HPDE6-E6E7 (cell line): ENCODE measurements at regions not wholly inside any gene's neighbourhood (a gene's known extent, or its start where the extent isn't known, plus 50 kb on each side); places are given as distances from the start of the nearest gene placed in this dataset.
"Not testable (repeated sequence)": the region's sequence is repeated elsewhere in the genome, so short reads cannot be mapped to it uniquely, and the experiment has no call there.

ENCODE experiments used
- DNase-seq: peaks from one replicate; pipeline ENCODE4 v3.0.0; 2011; ENCODE audit warnings: missing footprints; ENCODE audit errors: extremely low spot score

DNA sequence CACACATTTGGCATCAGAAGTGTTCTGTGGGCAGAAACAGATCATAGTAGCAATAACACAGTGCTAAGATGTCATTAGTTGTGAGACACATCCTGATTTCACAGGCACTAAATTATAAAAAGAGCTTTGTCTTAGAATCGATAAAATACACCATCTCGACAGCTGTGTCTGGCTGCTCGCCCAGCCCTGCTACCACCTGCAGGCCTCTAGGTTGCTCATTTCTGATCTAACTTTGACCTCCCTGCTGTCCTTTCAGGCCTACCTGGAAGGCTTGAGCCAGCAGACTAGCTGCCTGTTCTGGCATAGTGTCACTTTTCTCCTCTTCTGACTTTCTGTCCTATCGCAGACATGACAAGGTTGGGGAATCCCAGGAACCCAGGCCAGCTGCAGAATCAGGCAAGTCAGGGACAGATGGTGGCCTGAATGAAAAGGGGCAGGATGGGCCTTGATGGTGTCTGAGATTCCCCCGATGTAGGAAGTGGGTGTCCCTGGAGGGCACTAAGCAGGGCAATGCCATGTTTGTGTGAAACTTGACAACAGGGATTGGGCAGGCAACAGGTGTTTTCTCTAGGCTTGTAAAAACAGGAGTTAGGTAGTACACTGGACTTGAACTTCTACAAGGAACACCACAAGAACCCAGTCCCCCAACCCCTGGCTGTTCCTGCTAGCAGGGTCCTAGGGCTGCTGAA lies 66.6 kb upstream of the RHOU start:
- DNase-seq, result no peak

- DNase-seq, result no peak
Measured at GRCh38 chr1:228669242-228669585, 66.1 kb upstream of the RHOU start.

DNA sequence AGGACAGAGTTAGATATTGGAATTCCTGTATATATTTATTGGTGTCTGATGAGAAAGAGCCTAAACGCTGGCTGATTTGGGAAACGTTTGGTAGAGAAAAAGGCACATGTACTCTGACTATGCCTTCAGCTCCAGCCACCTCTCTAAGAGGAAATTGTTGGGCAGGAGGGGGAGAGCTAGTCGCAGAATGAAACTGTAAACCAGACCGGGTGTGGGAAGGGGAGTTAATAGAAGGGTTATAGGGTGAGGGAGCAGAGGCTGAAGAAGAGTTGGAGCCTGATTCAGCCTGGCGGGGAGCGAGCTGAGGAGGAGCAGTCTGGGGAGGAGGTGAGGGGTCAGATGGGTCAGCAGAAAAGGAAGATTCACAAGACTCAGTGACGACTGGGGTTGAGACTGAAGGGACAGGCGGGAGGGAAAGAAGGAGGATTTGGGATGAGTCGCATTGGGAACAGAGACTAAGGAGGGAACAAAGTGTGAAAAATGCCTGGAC lies 54.2 kb upstream of the RHOU start:
- DNase-seq, result not testable (repeated sequence)

GRCh38 chr1:228683428-228683827 lies 51.9 kb upstream of the RHOU start:
- DNase-seq, result no peak

DNA sequence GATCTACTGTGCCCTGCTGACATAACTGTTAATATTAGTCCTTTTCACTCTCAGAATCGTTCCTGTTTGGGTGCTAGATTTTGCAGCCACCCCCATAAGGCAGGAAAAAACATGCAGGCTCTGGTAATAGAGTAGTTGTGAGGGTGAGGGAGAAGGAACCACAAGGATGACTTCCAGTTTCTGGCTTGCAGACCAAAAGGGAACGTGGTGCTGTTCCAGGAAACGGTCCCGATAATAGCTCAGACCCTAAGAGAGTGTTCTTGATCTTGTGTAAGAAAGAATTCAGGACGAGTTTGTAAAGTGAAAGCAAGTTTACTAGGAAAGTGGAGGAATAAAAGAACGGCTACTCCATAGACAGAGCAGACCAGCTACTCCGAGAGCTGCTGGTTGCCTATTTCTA lies 50.7 kb upstream of the RHOU start:
- no peak for DNase-seq

GRCh38 chr1:228685081-228685660 lies 50.1 kb upstream of the RHOU start:
- DNase-seq, result no peak
